Esophagus muscularis mucosa (tissue), 3 donors: ENCODE measurements at regions not wholly inside any gene's neighbourhood (a gene's known extent, or its start where the extent isn't known, plus 50 kb on each side); places are given as distances from the start of the nearest gene placed in this dataset.

ENCODE experiments used
- CTCF ChIP-seq, 3 experiments: fragments of 200-600 bp in 2 of 3; fragments of 450-650 bp in 1 of 3; sonication (generic) in 2 of 3; IDR thresholded peaks; one replicate each; pipeline ENCODE4 v1.5.1; 2017 to 2019; ENCODE audit warnings: antibody characterized with exemption in 3 of 3, mild to moderate bottlenecking in 2 of 3, moderate library complexity in 1 of 3
- POLR2A ChIP-seq: fragments of 450-650 bp; IDR thresholded peaks from one replicate; pipeline ENCODE4 v1.6.1; 2017; ENCODE audit warnings: antibody characterized with exemption, moderate library complexity, mild to moderate bottlenecking, low read depth
- POLR2AphosphoS5 ChIP-seq, 2 donors: sonication (generic); formaldehyde crosslinking; IDR thresholded peaks; one replicate each; pipeline ENCODE4 v1.6.1; 2017; ENCODE audit warnings: antibody characterized with exemption in 2 of 2

GRCh38 chr10:114767986-114768821 is 53.4 kb upstream of the FHIP2A start:
- TF ChIP-seq CTCF (IDR thresholded peaks at IDR 0.05) (no peak), POLR2A (no peak), POLR2AphosphoS5 (IDR thresholded peaks at IDR 0.05) (no peak)
